A673 (cell line): ENCODE measurements at regions not wholly inside any gene's neighbourhood (a gene's known extent, or its start where the extent isn't known, plus 50 kb on each side); places are given as distances from the start of the nearest gene placed in this dataset.

ENCODE experiments used
- CTCF ChIP-seq: fragments of 300-800, 200-600 bp; sonication (generic); conservative IDR thresholded peaks from 2 replicates; pipeline ENCODE4 v1.5.1; 2017; ENCODE audit warnings: low read depth, mild to moderate bottlenecking, antibody characterized with exemption, low read length, moderate library complexity, mixed read lengths
- EZH2 ChIP-seq: fragments of 200-600 bp; sonication (generic); IDR thresholded peaks from 2 replicates; pipeline ENCODE4 v1.6.1; 2017; ENCODE audit warnings: borderline replicate concordance, low read depth, mild to moderate bottlenecking, mixed read lengths, antibody characterized with exemption, low read length; ENCODE audit not compliant: poor library complexity, severe bottlenecking

- TF ChIP-seq CTCF (no peak), EZH2 (no peak)
These were observed 286.4 kb downstream of the USP46 start for GRCh38 chr4:52372747-52373146.
